GM19468 (cell line): ENCODE measurements at regions not wholly inside any gene's neighbourhood (a gene's known extent, or its start where the extent isn't known, plus 50 kb on each side); places are given as distances from the start of the nearest gene placed in this dataset.

Source experiments
- ATAC-seq: cut with Tn5 transposase; IDR thresholded peaks from one replicate; pipeline ENCODE4 v1.9.1; 2021; ENCODE audit warnings: mild to moderate bottlenecking, moderate library complexity, moderate number of reproducible peaks; ENCODE audit not compliant: unreplicated experiment; ENCODE audit errors: extremely low read depth

GRCh38 chr4:128347930-128348660 lies 60.5 kb upstream of the PGRMC2 start:
- ATAC-seq = no peak

GRCh38 chr4:128347175-128347868 lies 59.7 kb upstream of the PGRMC2 start:
- ATAC-seq = no peak

- no peak for ATAC-seq
Observed at GRCh38 chr4:128346054-128346716, 58.6 kb upstream of the PGRMC2 start.

- ATAC-seq = no peak
Observed at GRCh38 chr4:128345650-128346049, 58.0 kb upstream of the PGRMC2 start.

- no peak for ATAC-seq
Observed at GRCh38 chr4:128342762-128343161, 55.1 kb upstream of the PGRMC2 start.

GRCh38 chr4:128341634-128342033 lies 54.0 kb upstream of the PGRMC2 start:
- no peak for ATAC-seq

GRCh38 chr4:128338634-128339355 lies 51.2 kb upstream of the PGRMC2 start:
- ATAC-seq = no peak

GRCh38 chr4:128337863-128338262 lies 50.2 kb upstream of the PGRMC2 start:
- no peak for ATAC-seq
